Brain microvascular endothelial cell (primary cell): ENCODE measurements at regions not wholly inside any gene's neighbourhood (a gene's known extent, or its start where the extent isn't known, plus 50 kb on each side); places are given as distances from the start of the nearest gene placed in this dataset.

Experiments used
- DNase-seq: peaks from one replicate; pipeline ENCODE4 v3.0.0-alpha.2; 2020
- H3K27ac ChIP-seq: fragments of 250-450 bp; sonication (Bioruptor Pico); 2 replicates; pipeline ENCODE4 v1.5.1; 2020; ENCODE audit warnings: mild to moderate bottlenecking, moderate library complexity
- H3K27me3 ChIP-seq: fragments of 250-450 bp; sonication (Bioruptor Pico); replicated peaks from 2 replicates; pipeline ENCODE4 v1.5.1; 2020; ENCODE audit warnings: mild to moderate bottlenecking
- H3K36me3 ChIP-seq: fragments of 250-450 bp; sonication (Bioruptor Pico); replicated peaks from 2 replicates; pipeline ENCODE4 v1.5.1; 2020; ENCODE audit warnings: mild to moderate bottlenecking
- H3K4me3 ChIP-seq: 2 replicates; pipeline ENCODE4 v1.5.1; 2011; ENCODE audit warnings: low read depth, mild to moderate bottlenecking, control low read depth, low read length, moderate library complexity
- CTCF ChIP-seq: IDR thresholded peaks from 2 replicates; pipeline ENCODE4 v1.5.1; 2011; ENCODE audit warnings: low read depth, mild to moderate bottlenecking, moderate library complexity, low read length, control low read depth, inconsistent platforms; ENCODE audit errors: missing control alignments
- in situ Hi-C: cut with HindIII; loops from 2 replicates; pipeline ENCODE4 v1.10.0; 2017; ENCODE audit warnings: low sequenced_read_pairs, low pct_ligation_motif_present

- DNase-seq: no peak
- Histone ChIP-seq H3K27me3 (no peaks in the 10 kb centered on the region), H3K4me3 (no peak overlapping the region), H3K27ac (no peak overlapping the region), H3K36me3 (no peaks in the 10 kb centered on the region)
- in situ Hi-C loops: loop anchor here (25.0 kb wide), 1 partner anchor 228 kb away; no protein-coding TSS in a partner anchor
- no peak for TF ChIP-seq CTCF
Measured at GRCh38 chr2:158015428-158016076, 86.1 kb upstream of the UPP2 start.

GRCh38 chr2:158013891-158014290, 87.8 kb upstream of the UPP2 start:
- H3K4me3 ChIP-seq: no peak overlapping the region
- H3K36me3 ChIP-seq: no peaks in the 10 kb centered on the region
- no peak for TF ChIP-seq CTCF
- DNase-seq: no peak
- no peaks in the 10 kb centered on the region for H3K27me3 ChIP-seq
- no peak overlapping the region for H3K27ac ChIP-seq
- in situ Hi-C loops: loop anchor here (25.0 kb wide), 1 partner anchor 227 kb away; no protein-coding TSS in a partner anchor

GRCh38 chr2:158011055-158011771, 90.5 kb upstream of the UPP2 start:
- Histone ChIP-seq H3K36me3 (no peaks in the 10 kb centered on the region), H3K4me3 (no peak overlapping the region), H3K27me3 (no peaks in the 10 kb centered on the region), H3K27ac (no peak overlapping the region)
- DNase-seq: no peak
- in situ Hi-C loops: loop anchor here (25.0 kb wide), 1 partner anchor 224 kb away; no protein-coding TSS in a partner anchor
- TF ChIP-seq CTCF: no peak

GRCh38 chr2:158009399-158009798, 92.3 kb upstream of the UPP2 start:
- in situ Hi-C loops: loop anchor here (25.0 kb wide), 1 partner anchor 222 kb away; no protein-coding TSS in a partner anchor
- no peak overlapping the region for H3K27ac ChIP-seq
- DNase-seq: no peak
- no peaks in the 10 kb centered on the region for H3K36me3 ChIP-seq
- no peaks in the 10 kb centered on the region for H3K27me3 ChIP-seq
- no peak for TF ChIP-seq CTCF
- no peak overlapping the region for H3K4me3 ChIP-seq

- Histone ChIP-seq H3K27ac (no peak overlapping the region), H3K36me3 (no peaks in the 10 kb centered on the region), H3K4me3 (no peak overlapping the region), H3K27me3 (no peaks in the 10 kb centered on the region)
- TF ChIP-seq CTCF: peak; percentile 24
- DNase-seq: no peak
- in situ Hi-C loops: loop anchor here (25.0 kb wide), 1 partner anchor 220 kb away; no protein-coding TSS in a partner anchor
Measured at GRCh38 chr2:158006961-158007719, 94.5 kb upstream of the UPP2 start.
